HEK293 (cell line): ENCODE measurements at regions not wholly inside any gene's neighbourhood (a gene's known extent, or its start where the extent isn't known, plus 50 kb on each side); places are given as distances from the start of the nearest gene placed in this dataset.

ENCODE experiments used
- CTCF ChIA-PET: fragments of 350-600 bp; formaldehyde crosslinking; extraction: SDS; loops from one replicate; lab custom pipeline; 2021; ENCODE audit warnings: antibody characterized with exemption; lab: Yijun Ruan, JAX
- POLR2A ChIA-PET: fragments of 300-600 bp; formaldehyde crosslinking; extraction: SDS; loops from one replicate; lab custom pipeline; 2020; ENCODE audit warnings: antibody characterized with exemption, inconsistent platforms; lab: Yijun Ruan, JAX
- H3K27ac ChIP-seq: fragments of 200-500 bp; sonication (Bioruptor generic); 2 replicates; pipeline ENCODE4 v1.5.1; 2014; ENCODE audit warnings: low read depth, low read length, control low read depth, inconsistent platforms; ENCODE audit errors: extremely low read depth
- H3K36me3 ChIP-seq, 2 experiments: fragments of 200-500 bp in 1 of 2; sonication (Bioruptor generic) in 1 of 2; 1 replicate in 1 of 2; 2 replicates in 1 of 2; pipeline ENCODE4 v1.5.1; 2014 to 2017; ENCODE audit warnings: inconsistent platforms in 2 of 2, low read length in 2 of 2; ENCODE audit not compliant: control insufficient read depth in 2 of 2, insufficient read depth in 1 of 2
- H3K4me1 ChIP-seq: fragments of 200-500 bp; sonication (Bioruptor generic); 2 replicates; pipeline ENCODE4 v1.5.1; 2014; ENCODE audit warnings: mild to moderate bottlenecking, low read length, inconsistent platforms; ENCODE audit not compliant: control insufficient read depth, insufficient read depth
- H3K4me3 ChIP-seq: 2 replicates; pipeline ENCODE4 v1.5.1; 2011; ENCODE audit warnings: low read depth, mild to moderate bottlenecking, control low read depth, low read length, moderate library complexity
- H3K9me3 ChIP-seq: fragments of 200-500 bp; sonication (Bioruptor generic); 2 replicates; pipeline ENCODE4 v1.5.1; 2014; ENCODE audit warnings: low read depth, low read length, inconsistent platforms; ENCODE audit not compliant: control insufficient read depth, insufficient read depth
- GFI1B ChIP-seq: fragments of 450-650 bp; formaldehyde crosslinking; IDR thresholded peaks from 2 replicates; pipeline ENCODE4 v1.5.1; 2016; ENCODE audit warnings: missing biosample characterization, missing genetic modification characterization
- KLF17 ChIP-seq: fragments of 450-650 bp; formaldehyde crosslinking; IDR thresholded peaks from 2 replicates; pipeline ENCODE4 v1.5.1; 2016; ENCODE audit warnings: missing biosample characterization, missing genetic modification characterization
- PRDM2 ChIP-seq: fragments of 450-650 bp; formaldehyde crosslinking; IDR thresholded peaks from 2 replicates; pipeline ENCODE4 v1.5.1; 2016; ENCODE audit warnings: missing biosample characterization, missing genetic modification characterization, borderline replicate concordance
- SP3 ChIP-seq: fragments of 450-650 bp; formaldehyde crosslinking; IDR thresholded peaks from 2 replicates; pipeline ENCODE4 v1.5.1; 2016; ENCODE audit warnings: missing biosample characterization, missing genetic modification characterization
- ZBTB26 ChIP-seq: fragments of 450-650 bp; formaldehyde crosslinking; optimal IDR thresholded peaks from 2 replicates; pipeline ENCODE3; 2016; ENCODE audit warnings: missing biosample characterization, mild to moderate bottlenecking, missing genetic modification characterization
- ZNF280C ChIP-seq: fragments of 450-650 bp; formaldehyde crosslinking; IDR thresholded peaks from 2 replicates; pipeline ENCODE4 v1.5.1; 2016; ENCODE audit warnings: missing biosample characterization, missing genetic modification characterization
- ZNF391 ChIP-seq: fragments of 450-650 bp; formaldehyde crosslinking; IDR thresholded peaks from 2 replicates; pipeline ENCODE4 v1.5.1; 2016; ENCODE audit warnings: low read depth, missing biosample characterization, missing genetic modification characterization, borderline replicate concordance
- ZNF544 ChIP-seq: fragments of 450-650 bp; formaldehyde crosslinking; IDR thresholded peaks from 2 replicates; pipeline ENCODE4 v1.5.0; 2017; ENCODE audit warnings: missing biosample characterization, missing genetic modification characterization
- ZNF549 ChIP-seq: fragments of 450-650 bp; IDR thresholded peaks from 2 replicates; pipeline ENCODE4 v1.5.1; 2018; ENCODE audit warnings: missing biosample characterization, missing genetic modification characterization, mild to moderate bottlenecking, inconsistent platforms, moderate library complexity
- ZNF747 ChIP-seq: fragments of 450-650 bp; formaldehyde crosslinking; IDR thresholded peaks from 2 replicates; pipeline ENCODE4 v1.5.1; 2016; ENCODE audit warnings: missing biosample characterization, missing genetic modification characterization
- ZNF843 ChIP-seq: fragments of 450-650 bp; formaldehyde crosslinking; IDR thresholded peaks from 2 replicates; pipeline ENCODE4 v1.5.1; 2016; ENCODE audit warnings: missing biosample characterization, missing genetic modification characterization
- ZSCAN5A ChIP-seq: fragments of 450-650 bp; formaldehyde crosslinking; IDR thresholded peaks from 2 replicates; pipeline ENCODE4 v1.5.1; 2016; ENCODE audit warnings: missing biosample characterization, missing genetic modification characterization
- TF ChIP-seq, protein P1 (sequence below): fragments of 450-650 bp; formaldehyde crosslinking; IDR thresholded peaks from 2 replicates; pipeline ENCODE4 v1.5.1; 2017; ENCODE audit warnings: missing biosample characterization, mild to moderate bottlenecking, missing genetic modification characterization, moderate library complexity
- TF ChIP-seq, protein P2 (sequence below): fragments of 450-650 bp; formaldehyde crosslinking; IDR thresholded peaks from 2 replicates; pipeline ENCODE4 v1.5.1; 2016; ENCODE audit warnings: missing biosample characterization, missing genetic modification characterization

DNA sequence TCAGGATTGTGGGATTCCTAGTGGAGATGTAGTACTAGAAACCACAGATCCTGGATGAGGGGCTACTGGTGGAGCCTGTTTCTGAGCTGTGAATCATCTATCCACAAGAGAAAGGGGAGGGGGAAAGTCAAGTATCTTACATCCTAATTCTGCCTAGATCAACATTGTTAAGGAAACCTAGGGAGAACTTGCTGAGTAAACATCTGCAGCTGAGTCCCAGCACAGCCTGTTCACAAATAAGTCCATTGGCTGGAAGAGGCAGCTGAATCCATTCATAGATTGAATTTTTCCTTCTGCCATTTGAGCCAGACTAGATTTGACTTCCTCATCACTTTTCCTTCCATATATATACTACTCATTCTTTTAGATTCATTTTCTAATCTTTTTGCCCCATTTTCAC is 460.5 kb downstream of the TUSC7 start (continued):
- TF ChIP-seq PRDM2 (tag by site-specific recombination) (no peak), GFI1B (tag by site-specific recombination) (no peak), SP3 (tag by site-specific recombination) (no peak), ZNF843 (no peak), ZBTB26 (tag by site-specific recombination) (no peak), KLF17 (tag by site-specific recombination) (no peak), ZNF544 (no peak), ZNF549 (tag by site-specific recombination) (no peak)
- TF ChIP-seq, protein P1, sequence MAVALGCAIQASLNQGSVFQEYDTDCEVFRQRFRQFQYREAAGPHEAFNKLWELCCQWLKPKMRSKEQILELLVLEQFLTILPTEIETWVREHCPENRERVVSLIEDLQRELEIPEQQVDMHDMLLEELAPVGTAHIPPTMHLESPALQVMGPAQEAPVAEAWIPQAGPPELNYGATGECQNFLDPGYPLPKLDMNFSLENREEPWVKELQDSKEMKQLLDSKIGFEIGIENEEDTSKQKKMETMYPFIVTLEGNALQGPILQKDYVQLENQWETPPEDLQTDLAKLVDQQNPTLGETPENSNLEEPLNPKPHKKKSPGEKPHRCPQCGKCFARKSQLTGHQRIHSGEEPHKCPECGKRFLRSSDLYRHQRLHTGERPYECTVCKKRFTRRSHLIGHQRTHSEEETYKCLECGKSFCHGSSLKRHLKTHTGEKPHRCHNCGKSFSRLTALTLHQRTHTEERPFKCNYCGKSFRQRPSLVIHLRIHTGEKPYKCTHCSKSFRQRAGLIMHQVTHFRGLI (tag by site-specific recombination), result no peak
- TF ChIP-seq, protein P2, sequence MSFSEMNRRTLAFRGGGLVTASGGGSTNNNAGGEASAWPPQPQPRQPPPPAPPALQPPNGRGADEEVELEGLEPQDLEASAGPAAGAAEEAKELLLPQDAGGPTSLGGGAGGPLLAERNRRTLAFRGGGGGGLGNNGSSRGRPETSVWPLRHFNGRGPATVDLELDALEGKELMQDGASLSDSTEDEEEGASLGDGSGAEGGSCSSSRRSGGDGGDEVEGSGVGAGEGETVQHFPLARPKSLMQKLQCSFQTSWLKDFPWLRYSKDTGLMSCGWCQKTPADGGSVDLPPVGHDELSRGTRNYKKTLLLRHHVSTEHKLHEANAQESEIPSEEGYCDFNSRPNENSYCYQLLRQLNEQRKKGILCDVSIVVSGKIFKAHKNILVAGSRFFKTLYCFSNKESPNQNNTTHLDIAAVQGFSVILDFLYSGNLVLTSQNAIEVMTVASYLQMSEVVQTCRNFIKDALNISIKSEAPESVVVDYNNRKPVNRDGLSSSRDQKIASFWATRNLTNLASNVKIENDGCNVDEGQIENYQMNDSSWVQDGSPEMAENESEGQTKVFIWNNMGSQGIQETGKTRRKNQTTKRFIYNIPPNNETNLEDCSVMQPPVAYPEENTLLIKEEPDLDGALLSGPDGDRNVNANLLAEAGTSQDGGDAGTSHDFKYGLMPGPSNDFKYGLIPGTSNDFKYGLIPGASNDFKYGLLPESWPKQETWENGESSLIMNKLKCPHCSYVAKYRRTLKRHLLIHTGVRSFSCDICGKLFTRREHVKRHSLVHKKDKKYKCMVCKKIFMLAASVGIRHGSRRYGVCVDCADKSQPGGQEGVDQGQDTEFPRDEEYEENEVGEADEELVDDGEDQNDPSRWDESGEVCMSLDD (tag by site-specific recombination), result no peak

DNA sequence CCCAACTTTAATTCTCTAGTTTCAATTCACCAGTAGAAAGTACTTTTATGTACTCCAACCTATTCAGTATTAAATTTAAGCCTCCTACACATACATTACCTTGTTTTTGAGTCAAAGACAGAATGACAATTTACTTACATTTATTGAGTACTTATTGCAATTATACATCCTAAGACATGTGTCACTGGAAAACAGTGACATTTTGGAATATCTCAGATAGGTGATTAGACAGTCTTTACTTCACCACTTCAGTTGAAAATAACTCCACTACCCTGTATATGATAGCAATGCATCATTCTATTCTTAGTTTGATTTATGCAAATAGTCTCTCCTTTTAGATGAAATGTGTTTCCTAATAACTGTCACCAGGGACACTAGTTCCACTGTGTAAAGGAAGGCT is 461.5 kb downstream of the TUSC7 start:
- Histone ChIP-seq H3K4me3 (no peak overlapping the region), H3K4me1 (no peaks in the 10 kb centered on the region), H3K27ac (no peak overlapping the region), H3K9me3 (no peaks in the 10 kb centered on the region), H3K36me3 (no peaks in the 10 kb centered on the region)
- CTCF ChIA-PET, result no interaction called here
- POLR2A ChIA-PET, result no interaction called here
- TF ChIP-seq ZNF391 (tag by site-specific recombination), result no peak
- no peak for TF ChIP-seq ZNF280C (tag by site-specific recombination)
- no peak for TF ChIP-seq ZSCAN5A (tag by site-specific recombination)
- no peak for TF ChIP-seq ZNF747 (tag by site-specific recombination)
